Activated CD4-positive, alpha-beta T cell treated with anti-CD3 and anti-CD28 coated beads, Interleukin-2, amount 10 ng/mL, durations not matched to agents 24 days and 14 days (primary cell): ENCODE measurements at regions not wholly inside any gene's neighbourhood (a gene's known extent, or its start where the extent isn't known, plus 50 kb on each side); places are given as distances from the start of the nearest gene placed in this dataset.

Experiments used
- DNase-seq: peaks from one replicate; pipeline ENCODE4 v3.0.0; 2022
- H3K27ac Mint-ChIP-seq: one replicate; pipeline ENCODE4 v1.8.0; 2022; ENCODE audit warnings: mild to moderate bottlenecking, mixed read lengths
- H3K27me3 Mint-ChIP-seq: one replicate; pipeline ENCODE4 v1.8.0; 2022; ENCODE audit warnings: mixed read lengths
- H3K36me3 Mint-ChIP-seq: one replicate; pipeline ENCODE4 v1.8.0; 2022; ENCODE audit warnings: low read depth, mild to moderate bottlenecking, mixed read lengths
- H3K4me1 Mint-ChIP-seq: one replicate; pipeline ENCODE4 v1.8.0; 2021; ENCODE audit warnings: mixed read lengths
- H3K4me3 Mint-ChIP-seq: one replicate; pipeline ENCODE4 v1.8.0; 2022; ENCODE audit warnings: mild to moderate bottlenecking, moderate library complexity, mixed read lengths
- H3K9me3 Mint-ChIP-seq: one replicate; pipeline ENCODE4 v1.8.0; 2021; ENCODE audit warnings: mixed read lengths
- intact Hi-C: fragments of 100-400 bp; cut with micrococcal nuclease; formaldehyde crosslinking; loops from one replicate; pipeline ENCODE4 v1.15.1; 2023

DNA sequence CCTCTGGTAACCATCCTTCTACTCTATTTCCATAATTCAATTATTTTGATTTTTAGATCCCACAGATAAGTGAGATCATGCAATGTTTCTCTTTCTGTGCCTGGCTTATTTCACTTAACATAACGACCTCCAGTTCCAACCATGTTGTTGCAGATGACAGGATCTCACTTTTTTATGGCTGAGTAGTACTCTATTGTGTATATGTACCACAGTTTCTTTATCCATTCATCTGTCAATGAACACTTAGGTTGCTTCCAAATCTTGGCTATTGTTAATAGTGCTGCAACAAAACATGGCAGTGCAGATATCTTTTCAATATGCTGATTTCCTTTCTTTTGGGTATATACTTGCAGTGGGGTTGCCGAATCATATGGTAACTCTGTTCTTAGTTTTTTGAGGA, 286.4 kb upstream of the C11orf87 start:
- intact Hi-C loops = no loop called here
- Mint-ChIP-seq H3K27me3 (no peaks in the 10 kb centered on the region), H3K36me3 (no peaks in the 10 kb centered on the region), H3K4me1 (no peaks in the 10 kb centered on the region), H3K4me3 (no peak overlapping the region), H3K27ac (no peak overlapping the region), H3K9me3 (no peaks in the 10 kb centered on the region)
- DNase-seq = no peak

DNA sequence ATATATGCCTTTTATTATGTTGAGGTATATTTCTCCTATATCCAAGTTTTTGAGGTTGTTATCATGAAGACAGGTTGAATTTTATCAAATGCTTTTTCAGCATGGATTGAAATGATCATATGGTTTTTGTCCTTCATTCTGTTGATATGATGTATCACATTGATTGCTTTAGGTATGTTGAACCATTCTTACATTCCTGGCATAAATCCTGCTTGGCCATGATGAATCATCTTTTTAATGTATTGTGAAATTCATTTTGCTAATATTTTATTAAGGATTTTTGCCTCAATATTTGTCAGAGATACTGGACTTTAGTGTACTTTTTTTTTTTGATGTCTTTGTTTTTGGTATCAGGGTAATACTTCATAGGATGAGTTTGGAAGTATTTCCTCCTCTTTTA, 283.8 kb upstream of the C11orf87 start:
- intact Hi-C loops = no loop called here
- no peak for DNase-seq
- H3K4me3 Mint-ChIP-seq = no peak overlapping the region
- H3K9me3 Mint-ChIP-seq = no peaks in the 10 kb centered on the region
- no peaks in the 10 kb centered on the region for H3K36me3 Mint-ChIP-seq
- H3K4me1 Mint-ChIP-seq = no peaks in the 10 kb centered on the region
- H3K27me3 Mint-ChIP-seq = no peaks in the 10 kb centered on the region
- no peak overlapping the region for H3K27ac Mint-ChIP-seq

DNA sequence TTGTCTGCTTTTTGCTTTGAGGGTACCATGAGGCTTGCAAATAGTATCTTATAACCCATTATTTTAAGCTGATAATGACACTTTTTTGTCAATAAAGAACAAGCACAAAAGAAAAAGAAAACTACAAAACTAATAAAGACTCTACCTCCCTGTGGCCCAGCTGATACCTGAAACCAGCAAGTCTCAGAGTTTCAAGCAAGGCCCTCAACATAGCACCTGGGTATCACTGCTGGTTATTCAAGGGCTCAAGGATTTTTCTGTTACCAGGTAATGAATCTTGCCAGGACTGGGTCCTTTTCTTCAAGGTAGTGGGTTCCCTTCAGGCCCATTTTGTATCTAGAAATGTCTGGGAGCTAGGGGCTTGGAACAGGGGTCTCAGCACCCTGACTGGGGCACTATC, 281.6 kb upstream of the C11orf87 start:
- intact Hi-C loops = no loop called here

DNA sequence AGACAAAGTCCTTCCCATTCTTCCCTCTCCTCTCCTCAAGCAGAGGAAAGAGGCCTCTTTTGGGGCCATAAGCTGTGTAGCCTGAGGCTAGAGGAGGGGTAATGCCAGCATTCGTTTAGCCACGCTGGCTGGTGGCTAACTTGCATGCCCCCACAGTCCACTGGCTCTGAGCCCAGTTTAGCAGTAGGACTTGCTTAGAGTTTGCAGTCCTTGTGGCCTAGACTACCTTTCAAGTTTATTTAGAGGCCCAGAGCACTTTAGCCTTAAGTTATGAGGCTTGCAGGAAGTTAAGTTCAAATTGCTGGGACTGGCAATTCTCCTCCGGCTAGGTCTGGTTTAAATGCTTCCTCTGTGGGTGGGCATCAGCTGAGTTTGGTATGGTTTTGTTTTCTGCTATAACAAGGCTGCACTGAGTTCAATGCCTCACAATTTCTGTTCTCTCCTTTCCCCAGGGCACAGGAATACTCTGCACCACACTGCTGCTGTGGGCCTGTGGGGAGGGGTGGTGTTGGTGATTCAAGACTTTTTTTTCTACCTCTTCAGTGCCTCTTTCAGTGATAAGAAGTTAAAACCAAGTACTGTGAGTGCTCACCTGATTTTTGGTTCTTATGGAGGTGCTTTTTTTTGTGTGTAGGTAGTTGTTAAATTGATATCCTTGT, 281.0 kb upstream of the C11orf87 start:
- H3K4me3 Mint-ChIP-seq = no peak overlapping the region
- H3K9me3 Mint-ChIP-seq = no peaks in the 10 kb centered on the region
- intact Hi-C loops = no loop called here
- H3K27me3 Mint-ChIP-seq = no peaks in the 10 kb centered on the region
- no peaks in the 10 kb centered on the region for H3K36me3 Mint-ChIP-seq
- H3K27ac Mint-ChIP-seq = no peak overlapping the region
- no peak for DNase-seq
- H3K4me1 Mint-ChIP-seq = no peaks in the 10 kb centered on the region

More for the DNA sequence above, 281.6 kb upstream of the C11orf87 start:
- H3K27me3 Mint-ChIP-seq = no peaks in the 10 kb centered on the region
- H3K9me3 Mint-ChIP-seq = no peaks in the 10 kb centered on the region
- H3K27ac Mint-ChIP-seq = no peak overlapping the region
- no peaks in the 10 kb centered on the region for H3K4me1 Mint-ChIP-seq
- DNase-seq = no peak
- H3K4me3 Mint-ChIP-seq = no peak overlapping the region
- no peaks in the 10 kb centered on the region for H3K36me3 Mint-ChIP-seq

DNA sequence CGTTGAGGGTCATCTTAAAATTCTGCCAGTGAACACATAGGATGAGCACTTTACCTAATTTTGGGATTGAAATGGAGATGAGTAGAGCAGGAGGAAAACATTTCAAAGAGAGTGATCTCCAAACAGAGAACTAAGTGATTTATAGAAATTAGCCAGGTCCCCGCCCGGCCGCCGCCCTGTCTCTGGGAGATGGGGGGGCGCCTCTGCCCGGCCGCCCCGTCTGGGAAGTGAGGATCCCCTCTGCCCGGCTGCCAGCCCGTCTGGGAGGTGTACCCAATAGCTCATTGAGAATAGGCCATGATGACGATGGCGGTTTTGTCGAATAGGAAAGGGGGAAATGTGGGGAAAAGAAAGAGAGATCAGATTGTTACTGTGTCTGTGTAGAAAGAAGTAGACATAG, 276.7 kb upstream of the C11orf87 start:
- H3K27ac Mint-ChIP-seq = no peak overlapping the region
- intact Hi-C loops = no loop called here
- H3K4me3 Mint-ChIP-seq = no peak overlapping the region
- no peaks in the 10 kb centered on the region for H3K27me3 Mint-ChIP-seq
- H3K4me1 Mint-ChIP-seq = no peaks in the 10 kb centered on the region
- no peaks in the 10 kb centered on the region for H3K9me3 Mint-ChIP-seq
- no peak for DNase-seq
- no peaks in the 10 kb centered on the region for H3K36me3 Mint-ChIP-seq

DNA sequence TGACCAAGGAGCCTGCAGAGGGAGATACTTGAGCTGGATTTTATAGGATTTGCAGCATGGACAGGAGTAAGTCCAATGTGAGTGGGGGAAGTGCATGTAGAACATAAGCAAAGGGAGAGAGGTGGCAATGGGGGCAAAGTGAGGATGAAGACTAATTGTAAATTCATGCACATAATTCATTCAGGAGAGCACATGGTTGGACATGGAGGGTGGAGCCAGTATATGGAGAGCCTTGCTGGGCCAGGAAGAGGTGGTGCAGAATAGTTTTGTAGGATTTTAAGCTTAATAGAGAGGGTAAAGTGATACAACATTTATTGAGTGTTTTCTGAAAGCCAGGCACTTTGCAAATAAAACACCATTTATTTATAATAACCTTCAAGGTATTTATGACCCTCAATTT, 274.3 kb upstream of the C11orf87 start:
- no peaks in the 10 kb centered on the region for H3K36me3 Mint-ChIP-seq

DNA sequence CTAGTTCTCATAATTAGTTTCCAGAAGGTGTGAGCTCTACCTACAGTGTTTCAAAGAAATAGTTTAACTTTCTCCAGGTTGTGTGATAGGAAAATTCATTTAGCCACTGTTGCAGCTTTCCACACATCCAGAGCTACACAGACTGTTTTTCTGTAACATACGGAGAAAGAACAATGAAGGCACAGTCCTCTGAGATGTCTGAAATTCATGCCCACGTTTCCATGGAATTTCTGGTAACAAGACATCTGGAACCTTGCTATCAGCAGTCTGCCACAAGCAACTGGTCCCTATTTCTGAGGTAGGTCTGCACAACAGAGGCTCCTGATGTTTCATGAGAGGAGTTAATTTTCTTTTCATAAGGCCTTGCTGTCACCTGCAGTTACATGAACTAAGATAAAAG, 273.3 kb upstream of the C11orf87 start:
- no peak overlapping the region for H3K4me3 Mint-ChIP-seq
- no peaks in the 10 kb centered on the region for H3K9me3 Mint-ChIP-seq
- intact Hi-C loops = no loop called here
- no peak overlapping the region for H3K27ac Mint-ChIP-seq
- H3K36me3 Mint-ChIP-seq = no peaks in the 10 kb centered on the region
- DNase-seq = no peak
- H3K27me3 Mint-ChIP-seq = no peaks in the 10 kb centered on the region
- no peaks in the 10 kb centered on the region for H3K4me1 Mint-ChIP-seq

More for the DNA sequence above, 274.3 kb upstream of the C11orf87 start:
- H3K27me3 Mint-ChIP-seq = no peaks in the 10 kb centered on the region
- no peak overlapping the region for H3K27ac Mint-ChIP-seq
- no peaks in the 10 kb centered on the region for H3K4me1 Mint-ChIP-seq
- intact Hi-C loops = no loop called here
- no peak for DNase-seq
- no peak overlapping the region for H3K4me3 Mint-ChIP-seq
- H3K9me3 Mint-ChIP-seq = no peaks in the 10 kb centered on the region

DNA sequence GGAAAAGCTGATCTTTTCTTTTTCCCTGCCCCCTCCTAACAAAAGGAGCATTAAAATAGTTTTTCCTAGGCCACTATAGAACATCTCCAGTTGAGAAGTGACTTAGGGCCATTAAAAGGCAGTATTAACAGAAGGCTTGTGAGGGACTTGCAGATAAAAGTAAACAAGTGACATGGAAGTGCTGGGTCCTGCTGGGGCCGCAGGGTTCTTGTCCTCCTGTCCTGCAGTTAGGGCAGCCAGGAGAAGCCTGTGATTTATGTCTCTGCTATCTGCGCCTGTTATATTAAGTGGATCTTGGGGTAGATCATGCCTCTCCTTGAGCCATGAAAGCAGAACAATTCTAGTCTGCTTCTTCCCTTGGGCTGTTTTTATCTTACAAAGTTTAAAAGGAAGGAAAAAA, 271.4 kb upstream of the C11orf87 start:
- Mint-ChIP-seq H3K9me3 (peaks cover 3% of the 10 kb centered on the region), H3K36me3 (no peaks in the 10 kb centered on the region), H3K4me3 (no peak overlapping the region), H3K27me3 (no peaks in the 10 kb centered on the region), H3K4me1 (peaks cover 2% of the 10 kb centered on the region), H3K27ac (no peak overlapping the region)
- intact Hi-C loops = no loop called here
- DNase-seq = no peak

DNA sequence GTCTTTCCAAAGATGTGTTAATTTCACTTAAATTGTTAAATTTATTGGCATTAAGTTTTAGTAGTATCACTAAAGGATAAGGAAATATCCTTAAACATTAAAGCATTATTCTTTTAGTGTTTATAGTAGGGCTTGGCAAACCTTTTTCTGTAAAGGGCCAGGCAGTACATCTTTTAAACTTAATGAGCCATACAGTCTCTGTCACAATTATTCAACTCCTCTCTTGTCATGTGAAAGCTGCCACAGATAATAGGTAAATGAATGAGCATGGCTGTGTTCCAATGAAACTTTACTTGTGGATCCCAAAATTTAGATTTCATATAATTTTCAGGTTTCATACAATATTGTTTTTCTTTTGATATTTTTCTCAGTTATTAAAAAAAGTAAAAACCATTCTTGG, 268.2 kb upstream of the C11orf87 start:
- H3K27ac Mint-ChIP-seq = no peak overlapping the region
- no peak for DNase-seq
- H3K27me3 Mint-ChIP-seq = no peaks in the 10 kb centered on the region
- peaks cover 12% of the 10 kb centered on the region for H3K9me3 Mint-ChIP-seq
- H3K4me1 Mint-ChIP-seq = peaks cover 2% of the 10 kb centered on the region
- H3K4me3 Mint-ChIP-seq = no peak overlapping the region
- intact Hi-C loops = no loop called here
- H3K36me3 Mint-ChIP-seq = no peaks in the 10 kb centered on the region

DNA sequence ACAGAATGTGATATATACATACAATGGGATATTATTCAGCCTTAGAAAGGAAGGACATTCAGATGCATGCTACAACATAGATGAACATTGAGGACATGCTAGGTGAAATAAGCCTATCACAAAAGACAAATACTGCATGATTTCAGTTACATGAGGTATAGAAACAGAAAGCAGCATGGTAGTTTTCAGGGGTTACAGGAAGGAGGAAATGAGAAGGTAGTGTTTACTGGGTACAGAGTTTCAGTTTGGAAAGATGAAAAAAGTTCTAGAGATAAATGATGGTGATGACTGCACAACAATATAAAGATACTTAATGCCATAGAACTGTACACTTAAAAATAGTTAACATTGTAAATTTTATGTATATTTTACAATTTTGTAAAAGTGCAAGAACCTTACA, 266.7 kb upstream of the C11orf87 start:
- no peak for DNase-seq
- Mint-ChIP-seq H3K4me1 (peaks cover 2% of the 10 kb centered on the region), H3K27ac (no peak overlapping the region), H3K9me3 (peaks cover 12% of the 10 kb centered on the region), H3K36me3 (no peaks in the 10 kb centered on the region), H3K4me3 (no peak overlapping the region), H3K27me3 (no peaks in the 10 kb centered on the region)
- intact Hi-C loops = no loop called here

DNA sequence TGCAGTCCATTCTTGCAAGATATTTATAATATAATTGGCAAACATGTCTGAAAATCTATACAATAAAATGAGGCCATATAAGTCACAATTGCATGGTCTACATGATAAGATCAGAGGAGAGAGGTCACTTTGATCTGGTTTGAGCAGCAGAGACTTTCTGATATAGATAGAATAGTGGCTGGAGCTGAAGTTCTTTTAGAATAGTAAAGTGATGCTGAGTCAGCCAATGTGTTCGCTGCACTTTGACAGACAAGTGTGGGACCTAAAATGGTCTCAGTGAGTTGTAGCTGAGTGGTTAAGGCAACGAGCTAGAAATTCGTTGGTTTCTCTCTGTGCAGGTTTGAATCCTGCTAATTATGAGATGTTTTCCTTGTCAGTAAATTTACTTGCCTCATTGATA, 257.0 kb upstream of the C11orf87 start:
- Mint-ChIP-seq H3K4me3 (no peak overlapping the region), H3K27me3 (no peaks in the 10 kb centered on the region), H3K27ac (no peak overlapping the region), H3K36me3 (no peaks in the 10 kb centered on the region), H3K4me1 (no peaks in the 10 kb centered on the region), H3K9me3 (no peaks in the 10 kb centered on the region)
- intact Hi-C loops = no loop called here
- no peak for DNase-seq

DNA sequence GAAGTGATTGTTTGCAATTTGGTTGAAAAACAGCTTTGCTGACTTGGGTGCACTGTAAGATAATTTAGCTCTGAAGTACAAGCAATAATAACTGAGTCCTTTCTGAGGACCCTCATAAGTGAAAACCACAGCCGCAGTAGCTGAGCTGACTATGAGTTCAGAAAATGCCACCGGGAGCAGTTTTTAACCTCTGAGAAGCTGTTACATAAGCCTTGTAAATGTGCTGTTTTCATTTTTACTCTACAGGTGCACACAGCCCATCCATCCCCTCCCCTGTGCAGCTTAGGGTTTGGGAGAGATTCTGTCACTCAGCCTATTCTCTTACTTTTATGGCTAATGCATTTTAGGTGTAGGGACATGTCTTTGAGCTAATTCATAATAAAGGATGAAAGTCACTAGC, 255.5 kb upstream of the C11orf87 start:
- intact Hi-C loops = no loop called here
- Mint-ChIP-seq H3K9me3 (no peaks in the 10 kb centered on the region), H3K27ac (no peak overlapping the region), H3K27me3 (no peaks in the 10 kb centered on the region), H3K4me1 (no peaks in the 10 kb centered on the region), H3K4me3 (no peak overlapping the region), H3K36me3 (no peaks in the 10 kb centered on the region)
- no peak for DNase-seq

DNA sequence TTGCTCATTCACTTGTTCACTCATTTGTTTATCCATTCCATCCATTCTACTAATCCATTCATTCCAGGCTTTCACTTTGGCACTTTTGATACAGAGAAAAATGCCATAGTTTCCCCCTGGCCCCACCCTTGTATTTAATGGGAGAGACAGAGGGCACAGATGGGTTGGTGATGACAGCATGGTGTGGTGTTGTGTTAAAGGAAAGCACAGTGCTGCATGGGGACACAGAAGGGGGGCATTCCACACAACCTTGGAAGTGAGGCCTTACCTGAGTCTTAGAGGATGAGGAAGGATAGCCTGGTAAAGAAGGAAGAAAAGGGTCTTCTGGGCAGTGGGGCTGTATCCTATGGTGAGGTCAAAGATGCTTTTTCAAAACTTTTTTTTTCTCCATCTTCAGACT, 248.5 kb upstream of the C11orf87 start:
- Mint-ChIP-seq H3K9me3 (no peaks in the 10 kb centered on the region), H3K36me3 (no peaks in the 10 kb centered on the region), H3K27me3 (no peaks in the 10 kb centered on the region), H3K4me1 (no peaks in the 10 kb centered on the region), H3K4me3 (no peak overlapping the region), H3K27ac (no peak overlapping the region)
- intact Hi-C loops = no loop called here
- DNase-seq = no peak

DNA sequence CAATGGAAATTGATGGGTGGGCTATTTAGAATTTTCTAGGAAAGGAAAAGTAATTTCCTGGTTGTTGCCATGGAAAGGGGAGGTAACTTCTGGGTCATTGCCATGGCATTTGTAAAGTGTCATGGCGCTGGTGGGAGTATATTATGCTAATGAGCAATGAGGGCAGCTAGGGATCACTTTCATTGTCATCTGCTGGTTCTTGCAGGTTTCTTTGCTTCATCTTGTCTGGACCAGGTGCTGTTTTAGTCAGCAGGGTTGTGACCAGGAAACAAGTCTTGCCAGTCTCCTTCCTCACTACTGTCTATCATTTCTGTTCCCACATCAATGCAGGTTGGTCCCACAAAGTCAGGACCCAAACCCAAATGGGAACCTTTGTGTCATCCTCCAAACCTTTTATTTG, 237.6 kb upstream of the C11orf87 start:
- no peak overlapping the region for H3K27ac Mint-ChIP-seq
- no peaks in the 10 kb centered on the region for H3K27me3 Mint-ChIP-seq
- H3K9me3 Mint-ChIP-seq = peaks cover 3% of the 10 kb centered on the region
- H3K4me3 Mint-ChIP-seq = no peak overlapping the region
- intact Hi-C loops = no loop called here
- H3K4me1 Mint-ChIP-seq = no peaks in the 10 kb centered on the region
- no peaks in the 10 kb centered on the region for H3K36me3 Mint-ChIP-seq
- no peak for DNase-seq

DNA sequence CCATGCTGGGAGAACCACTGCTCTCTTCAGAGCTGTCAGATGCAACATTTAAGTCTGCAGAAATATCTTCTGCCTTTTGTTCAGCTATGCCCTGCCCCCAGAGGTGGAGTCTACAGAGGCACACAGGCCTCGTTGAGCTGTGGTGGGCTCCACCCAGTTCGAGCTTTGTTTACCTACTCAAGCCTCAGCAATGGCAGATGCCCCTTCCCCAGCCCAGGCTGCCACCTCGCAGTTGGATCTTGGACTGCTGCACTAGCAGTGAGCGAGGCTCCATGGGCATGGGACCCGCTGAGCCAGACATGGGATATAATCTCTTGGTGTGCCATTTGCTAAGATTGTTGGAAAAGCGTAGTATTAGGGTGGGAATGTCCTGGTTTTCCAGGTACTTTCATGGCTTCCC, 229.1 kb upstream of the C11orf87 start:
- no peak overlapping the region for H3K4me3 Mint-ChIP-seq
- no peaks in the 10 kb centered on the region for H3K36me3 Mint-ChIP-seq
- intact Hi-C loops = no loop called here

More for the DNA sequence above, 229.1 kb upstream of the C11orf87 start:
- no peak for DNase-seq
- no peak overlapping the region for H3K27ac Mint-ChIP-seq
- H3K9me3 Mint-ChIP-seq = peaks cover 15% of the 10 kb centered on the region
- no peaks in the 10 kb centered on the region for H3K27me3 Mint-ChIP-seq
- no peaks in the 10 kb centered on the region for H3K4me1 Mint-ChIP-seq
